Choroid plexus epithelial cell (primary cell): ENCODE measurements at regions not wholly inside any gene's neighbourhood (a gene's known extent, or its start where the extent isn't known, plus 50 kb on each side); places are given as distances from the start of the nearest gene placed in this dataset.

Source experiments
- DNase-seq: peaks from one replicate; pipeline ENCODE4 v3.0.0-alpha.2; 2010; ENCODE audit warnings: low read depth
- H3K4me3 ChIP-seq: 2 replicates; pipeline ENCODE4 v1.5.1; 2011; ENCODE audit warnings: low read depth, mild to moderate bottlenecking, control low read depth, low read length, moderate library complexity
- CTCF ChIP-seq: conservative IDR thresholded peaks from 2 replicates; pipeline ENCODE4 v1.5.1; 2011; ENCODE audit warnings: low read depth, mild to moderate bottlenecking, control low read depth, inconsistent platforms, low read length, moderate library complexity

GRCh38 chr11:56932572-56933220 lies 56.0 kb upstream of the OR5AK2 start:
- peak; percentile 36 for DNase-seq
- H3K4me3 ChIP-seq: no peak overlapping the region
- TF ChIP-seq CTCF: no peak

GRCh38 chr11:56923116-56923515 lies 65.6 kb upstream of the OR5AK2 start:
- no peak for TF ChIP-seq CTCF
- no peak for DNase-seq
- H3K4me3 ChIP-seq: no peak overlapping the region

GRCh38 chr11:56922421-56922820 lies 66.3 kb upstream of the OR5AK2 start:
- no peak for TF ChIP-seq CTCF

GRCh38 chr11:56917708-56918400 lies 70.9 kb upstream of the OR5AK2 start:
- H3K4me3 ChIP-seq: no peak overlapping the region
- no peak for DNase-seq
- TF ChIP-seq CTCF: no peak

More at GRCh38 chr11:56922421-56922820, 66.3 kb upstream of the OR5AK2 start:
- H3K4me3 ChIP-seq: no peak overlapping the region
- no peak for DNase-seq

GRCh38 chr11:56916587-56916986 lies 72.1 kb upstream of the OR5AK2 start:
- no peak overlapping the region for H3K4me3 ChIP-seq
- DNase-seq: no peak
- TF ChIP-seq CTCF: no peak

GRCh38 chr11:56916162-56916561 lies 72.6 kb upstream of the OR5AK2 start:
- H3K4me3 ChIP-seq: no peak overlapping the region
- TF ChIP-seq CTCF: no peak
- DNase-seq: no peak

GRCh38 chr11:56911312-56911711 lies 77.4 kb upstream of the OR5AK2 start:
- DNase-seq: no peak
- no peak overlapping the region for H3K4me3 ChIP-seq
- TF ChIP-seq CTCF: no peak
